ENCODE measurements at regions not wholly inside any gene's neighbourhood (a gene's known extent, or its start where the extent isn't known, plus 50 kb on each side); places are given as distances from the start of the nearest gene placed in this dataset.

DNA sequence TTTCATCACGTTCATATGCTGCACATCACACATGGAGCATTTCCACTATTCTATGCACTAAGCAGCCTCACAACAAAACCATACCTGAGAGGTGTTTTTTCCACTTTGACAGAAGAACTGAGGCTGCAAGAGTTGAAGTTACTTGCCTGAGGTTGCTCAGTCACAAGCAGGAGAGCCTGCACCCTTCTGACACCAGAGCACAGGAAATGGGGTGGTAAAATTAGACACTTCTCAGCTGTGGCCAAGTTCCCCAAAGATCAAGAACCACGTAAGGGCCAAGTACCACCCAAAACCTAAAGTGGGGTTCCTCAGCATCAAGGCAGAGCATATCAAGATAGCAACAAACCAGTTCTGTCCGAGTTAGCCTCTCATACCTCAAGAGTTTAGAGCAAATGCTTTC lies 185.8 kb downstream of the CAPZA3 start:
- in situ Hi-C loops (cut with HindIII; ENCODE audit: low sequenced_read_pairs), result no loop called here
- H3K4me3 ChIP-seq (ENCODE audit: low read depth, low read length), result no peak overlapping the region
- TF ChIP-seq, protein P1, sequence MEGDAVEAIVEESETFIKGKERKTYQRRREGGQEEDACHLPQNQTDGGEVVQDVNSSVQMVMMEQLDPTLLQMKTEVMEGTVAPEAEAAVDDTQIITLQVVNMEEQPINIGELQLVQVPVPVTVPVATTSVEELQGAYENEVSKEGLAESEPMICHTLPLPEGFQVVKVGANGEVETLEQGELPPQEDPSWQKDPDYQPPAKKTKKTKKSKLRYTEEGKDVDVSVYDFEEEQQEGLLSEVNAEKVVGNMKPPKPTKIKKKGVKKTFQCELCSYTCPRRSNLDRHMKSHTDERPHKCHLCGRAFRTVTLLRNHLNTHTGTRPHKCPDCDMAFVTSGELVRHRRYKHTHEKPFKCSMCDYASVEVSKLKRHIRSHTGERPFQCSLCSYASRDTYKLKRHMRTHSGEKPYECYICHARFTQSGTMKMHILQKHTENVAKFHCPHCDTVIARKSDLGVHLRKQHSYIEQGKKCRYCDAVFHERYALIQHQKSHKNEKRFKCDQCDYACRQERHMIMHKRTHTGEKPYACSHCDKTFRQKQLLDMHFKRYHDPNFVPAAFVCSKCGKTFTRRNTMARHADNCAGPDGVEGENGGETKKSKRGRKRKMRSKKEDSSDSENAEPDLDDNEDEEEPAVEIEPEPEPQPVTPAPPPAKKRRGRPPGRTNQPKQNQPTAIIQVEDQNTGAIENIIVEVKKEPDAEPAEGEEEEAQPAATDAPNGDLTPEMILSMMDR (IDR thresholded peaks at IDR 0.05; ENCODE audit: low read depth, low read length), result no peak
- no peak for DNase-seq (ENCODE audit: low read depth, low spot score)

DNA sequence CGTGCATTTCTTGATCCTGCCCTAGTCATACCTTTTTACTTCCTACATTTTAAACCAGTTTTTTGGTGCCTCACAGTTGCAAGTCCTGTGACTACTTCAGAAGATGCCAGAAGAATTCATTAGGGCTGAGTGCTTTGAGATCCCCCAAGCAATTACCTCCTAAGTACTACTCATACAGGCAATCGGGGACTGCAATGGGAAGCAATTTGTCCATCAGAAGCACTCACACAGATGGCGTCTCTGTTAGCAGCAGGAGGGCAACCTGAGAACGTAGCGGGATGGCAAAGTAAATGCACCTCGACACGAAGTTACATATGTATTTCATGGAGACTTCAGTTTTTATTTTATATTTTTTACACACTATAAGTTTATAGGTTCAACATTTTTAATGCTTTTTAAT lies 188.3 kb downstream of the CAPZA3 start:
- H3K4me3 ChIP-seq (ENCODE audit: low read depth, low read length), result no peak overlapping the region
- no peak for DNase-seq (ENCODE audit: low read depth, low spot score)
- TF ChIP-seq, protein P1 (IDR thresholded peaks at IDR 0.05; ENCODE audit: low read depth, low read length), result no peak
- in situ Hi-C loops (cut with HindIII; ENCODE audit: low sequenced_read_pairs), result no loop called here

DNA sequence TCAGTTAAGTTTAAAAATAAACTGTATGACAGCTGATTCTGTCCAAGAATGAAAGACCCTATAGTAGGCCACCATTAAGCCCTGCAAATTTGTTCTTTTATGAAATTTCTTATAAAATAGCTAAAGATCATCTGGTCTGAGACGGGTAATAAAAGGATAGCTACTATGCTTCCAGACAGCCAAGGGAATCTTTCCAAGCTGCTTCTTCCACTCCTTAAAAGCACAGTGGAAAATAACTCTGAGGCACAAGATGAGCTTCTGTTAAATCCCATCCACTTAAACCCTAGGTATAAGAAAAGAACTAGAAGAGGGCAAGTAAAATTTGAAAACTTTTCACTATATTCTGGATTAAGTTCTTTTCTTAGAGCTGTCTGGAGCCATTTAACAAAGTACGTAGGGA lies 194.3 kb downstream of the CAPZA3 start:
- TF ChIP-seq, protein P1 (IDR thresholded peaks at IDR 0.05; ENCODE audit: low read depth, low read length), result no peak
- in situ Hi-C loops (cut with HindIII; ENCODE audit: low sequenced_read_pairs), result no loop called here
- no peak for DNase-seq (ENCODE audit: low read depth, low spot score)
- no peak overlapping the region for H3K4me3 ChIP-seq (ENCODE audit: low read depth, low read length)

DNA sequence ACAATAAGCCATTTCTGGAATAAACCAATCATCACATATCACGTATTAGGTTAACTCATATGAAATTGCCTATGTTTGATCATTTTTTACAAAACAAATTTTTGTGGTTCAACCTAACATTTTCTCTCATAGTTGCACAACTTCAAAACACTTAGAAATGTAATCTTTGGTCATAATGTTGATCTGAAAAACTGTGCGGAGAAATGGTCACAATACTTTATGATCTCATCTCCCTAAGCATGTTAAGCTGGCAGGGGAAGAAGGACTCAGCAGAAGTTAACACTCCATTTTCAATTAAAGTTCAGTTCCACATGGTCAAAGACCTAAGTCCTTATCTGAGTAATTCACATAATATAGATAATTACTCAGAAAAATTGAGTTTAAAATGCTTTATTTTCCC lies 194.8 kb downstream of the CAPZA3 start:
- DNase-seq (ENCODE audit: low read depth, low spot score), result no peak
- in situ Hi-C loops (cut with HindIII; ENCODE audit: low sequenced_read_pairs), result no loop called here
- TF ChIP-seq, protein P1 (IDR thresholded peaks at IDR 0.05; ENCODE audit: low read depth, low read length), result no peak
- no peak overlapping the region for H3K4me3 ChIP-seq (ENCODE audit: low read depth, low read length)

DNA sequence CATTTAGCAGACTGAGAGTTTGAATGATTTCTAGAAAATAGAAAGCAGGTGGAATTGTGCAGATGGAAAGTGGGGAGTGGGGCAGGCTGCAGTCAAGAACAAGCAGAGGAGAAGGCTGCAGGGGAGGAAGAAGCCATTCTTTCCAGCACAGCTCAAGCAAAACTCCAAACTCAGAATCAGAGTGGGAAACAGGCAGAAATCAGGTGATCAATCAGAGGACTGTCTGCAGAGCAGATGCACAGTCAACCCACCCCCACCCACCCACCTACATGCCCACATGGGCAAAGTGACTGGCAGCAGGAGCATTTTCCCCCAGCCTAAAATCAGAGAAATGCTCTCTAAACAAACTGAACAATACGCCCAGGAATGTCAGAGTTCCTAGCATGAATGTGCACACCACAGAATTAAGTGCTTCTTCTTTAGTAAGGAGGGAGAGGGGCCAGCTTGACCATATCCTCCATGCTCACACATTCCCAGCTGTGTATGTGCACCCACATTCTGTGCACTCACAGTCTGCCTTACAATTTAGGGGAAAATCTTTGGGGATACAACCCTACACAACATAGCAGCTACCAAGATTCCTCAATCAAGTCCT lies 194.1 kb upstream of the PLEKHA5 start:
- H3K4me3 ChIP-seq (ENCODE audit: low read depth, low read length), result no peak overlapping the region
- TF ChIP-seq, protein P1 (IDR thresholded peaks at IDR 0.05; ENCODE audit: low read depth, low read length), result no peak
- no peak for DNase-seq (ENCODE audit: low read depth, low spot score)
- in situ Hi-C loops (cut with HindIII; ENCODE audit: low sequenced_read_pairs), result no loop called here

DNA sequence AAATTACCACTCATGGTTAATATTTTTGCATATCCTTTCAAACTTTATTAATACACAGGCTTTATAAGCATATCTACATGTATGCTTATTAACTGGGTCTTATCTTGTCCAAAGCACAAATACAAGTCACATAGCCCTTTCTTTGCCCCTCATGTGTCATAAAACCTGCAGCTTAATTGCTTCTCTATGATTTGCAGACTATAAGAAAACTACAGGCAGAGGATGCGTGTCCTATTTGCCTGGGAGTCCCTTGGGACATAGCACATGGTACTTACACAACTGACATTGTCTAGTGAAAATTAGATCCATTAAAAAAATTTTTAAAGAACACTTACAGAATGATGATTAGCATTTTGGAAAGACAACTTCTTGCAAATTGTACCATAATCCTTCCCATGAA lies 190.5 kb upstream of the PLEKHA5 start:
- TF ChIP-seq, protein P1 (IDR thresholded peaks at IDR 0.05; ENCODE audit: low read depth, low read length), result no peak
- no peak overlapping the region for H3K4me3 ChIP-seq (ENCODE audit: low read depth, low read length)
- in situ Hi-C loops (cut with HindIII; ENCODE audit: low sequenced_read_pairs), result no loop called here
- no peak for DNase-seq (ENCODE audit: low read depth, low spot score)

DNA sequence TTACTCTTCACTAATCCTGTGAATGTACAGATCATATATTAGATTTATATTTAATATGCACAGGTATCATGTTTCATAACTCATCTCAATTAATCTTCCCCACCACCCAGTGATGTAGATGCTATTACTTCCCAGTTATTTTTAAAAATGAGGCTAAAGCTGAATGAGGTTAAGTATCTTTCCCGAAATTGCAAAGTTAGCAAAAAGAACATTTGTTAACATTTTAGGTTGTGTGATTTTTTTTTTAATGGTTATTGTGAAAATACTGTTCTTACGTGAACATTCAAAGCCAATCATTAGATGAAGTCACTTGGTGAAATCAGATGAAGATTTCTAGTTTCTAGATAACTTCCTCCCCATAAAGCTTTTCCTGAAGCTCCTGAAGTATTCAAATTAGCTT lies 186.9 kb upstream of the PLEKHA5 start:
- no peak overlapping the region for H3K4me3 ChIP-seq (ENCODE audit: low read depth, low read length)
- TF ChIP-seq, protein P1 (IDR thresholded peaks at IDR 0.05; ENCODE audit: low read depth, low read length), result no peak
- in situ Hi-C loops (cut with HindIII; ENCODE audit: low sequenced_read_pairs), result no loop called here
- DNase-seq (ENCODE audit: low read depth, low spot score), result no peak

All from astrocyte of the spinal cord (primary cell).